Hepatocyte (in vitro differentiated cells): ENCODE measurements at regions not wholly inside any gene's neighbourhood (a gene's known extent, or its start where the extent isn't known, plus 50 kb on each side); places are given as distances from the start of the nearest gene placed in this dataset.

ENCODE experiments used
- EZH2 ChIP-seq: fragments of 200-600 bp; sonication (generic); IDR thresholded peaks from 2 replicates; pipeline ENCODE4 v1.6.1; 2016; ENCODE audit warnings: antibody characterized with exemption, mild to moderate bottlenecking, borderline replicate concordance
- EZH2phosphoT487 ChIP-seq: fragments of 200-600 bp; sonication (generic); IDR thresholded peaks from one replicate; pipeline ENCODE4 v1.6.1; 2018; ENCODE audit warnings: antibody characterized with exemption, mild to moderate bottlenecking, low read depth, moderate library complexity; ENCODE audit not compliant: unreplicated experiment, severe bottlenecking
- TF ChIP-seq, protein P1 (sequence below): fragments of 200-600 bp; sonication (generic); IDR thresholded peaks from 2 replicates; pipeline ENCODE4 v1.5.1; 2016; ENCODE audit warnings: antibody characterized with exemption, mild to moderate bottlenecking; ENCODE audit not compliant: poor library complexity

DNA sequence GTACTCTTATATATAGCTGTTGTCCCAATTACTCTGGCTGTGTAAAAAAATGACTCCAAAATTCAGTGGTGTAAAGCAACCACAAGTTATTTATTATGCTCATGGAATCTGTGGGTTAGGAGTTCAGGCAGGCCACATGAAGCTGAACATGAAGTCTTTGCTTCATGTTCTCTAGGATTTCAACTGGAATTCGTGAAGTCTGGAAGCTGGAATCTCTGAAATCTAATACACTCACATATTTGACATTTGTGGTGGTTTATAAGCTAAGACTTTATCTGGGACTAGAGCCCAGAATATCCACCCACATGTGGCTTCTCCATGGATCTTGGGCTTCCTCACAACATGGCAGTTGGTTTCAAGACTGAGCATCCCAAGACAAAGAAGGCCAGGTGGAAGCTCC lies 430.6 kb downstream of the MIAT start:
- TF ChIP-seq, protein P1, sequence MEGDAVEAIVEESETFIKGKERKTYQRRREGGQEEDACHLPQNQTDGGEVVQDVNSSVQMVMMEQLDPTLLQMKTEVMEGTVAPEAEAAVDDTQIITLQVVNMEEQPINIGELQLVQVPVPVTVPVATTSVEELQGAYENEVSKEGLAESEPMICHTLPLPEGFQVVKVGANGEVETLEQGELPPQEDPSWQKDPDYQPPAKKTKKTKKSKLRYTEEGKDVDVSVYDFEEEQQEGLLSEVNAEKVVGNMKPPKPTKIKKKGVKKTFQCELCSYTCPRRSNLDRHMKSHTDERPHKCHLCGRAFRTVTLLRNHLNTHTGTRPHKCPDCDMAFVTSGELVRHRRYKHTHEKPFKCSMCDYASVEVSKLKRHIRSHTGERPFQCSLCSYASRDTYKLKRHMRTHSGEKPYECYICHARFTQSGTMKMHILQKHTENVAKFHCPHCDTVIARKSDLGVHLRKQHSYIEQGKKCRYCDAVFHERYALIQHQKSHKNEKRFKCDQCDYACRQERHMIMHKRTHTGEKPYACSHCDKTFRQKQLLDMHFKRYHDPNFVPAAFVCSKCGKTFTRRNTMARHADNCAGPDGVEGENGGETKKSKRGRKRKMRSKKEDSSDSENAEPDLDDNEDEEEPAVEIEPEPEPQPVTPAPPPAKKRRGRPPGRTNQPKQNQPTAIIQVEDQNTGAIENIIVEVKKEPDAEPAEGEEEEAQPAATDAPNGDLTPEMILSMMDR = no peak
- TF ChIP-seq EZH2 (no peak), EZH2phosphoT487 (no peak)
